ENCODE measurements at regions not wholly inside any gene's neighbourhood (a gene's known extent, or its start where the extent isn't known, plus 50 kb on each side); places are given as distances from the start of the nearest gene placed in this dataset.
"Not testable (repeated sequence)": the region's sequence is repeated elsewhere in the genome, so short reads cannot be mapped to it uniquely, and the experiment has no call there.

DNA sequence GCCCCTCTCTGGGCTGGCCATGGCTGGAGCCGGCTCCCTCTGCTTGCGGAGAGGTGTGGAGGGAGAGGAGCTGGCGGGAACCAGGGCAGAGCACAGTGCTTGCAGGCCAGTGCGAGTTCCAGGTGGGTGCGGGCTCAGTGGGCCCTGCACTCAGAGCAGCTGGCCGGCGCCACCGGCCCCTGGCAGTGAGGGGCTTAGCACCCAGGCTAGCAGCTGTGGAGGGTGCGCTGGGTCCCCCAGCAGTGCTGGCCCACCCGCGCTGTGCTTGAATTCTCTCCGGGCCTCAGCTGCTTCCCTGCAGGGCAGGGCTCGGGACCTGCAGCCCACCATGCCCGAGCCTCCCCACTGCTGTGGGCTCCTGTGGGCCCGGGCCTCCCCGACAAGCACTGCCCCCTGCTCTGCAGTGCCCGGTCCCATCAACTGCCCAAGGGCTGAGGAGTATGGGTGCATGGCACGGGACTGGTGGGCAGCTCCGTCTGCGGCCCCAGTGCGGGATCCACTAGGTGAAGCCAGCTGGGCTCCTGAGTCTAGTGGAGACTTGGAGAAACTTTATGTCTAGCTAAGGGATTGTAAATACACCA lies 61.2 kb upstream of the AGR3 start:
- Mint-ChIP-seq H3K4me3 (ENCODE audit: unreplicated experiment) (no peak overlapping the region), H3K9me3 (ENCODE audit: unreplicated experiment) (peaks cover 37% of the 10 kb centered on the region), H3K4me1 (ENCODE audit: low read depth, unreplicated experiment) (peaks cover 14% of the 10 kb centered on the region), H3K36me3 (ENCODE audit: insufficient read depth, unreplicated experiment) (no peaks in the 10 kb centered on the region), H3K27ac (ENCODE audit: unreplicated experiment) (no peak overlapping the region), H3K27me3 (ENCODE audit: insufficient read depth, unreplicated experiment) (no peaks in the 10 kb centered on the region)
- Histone ChIP-seq H3K4me1 (peaks cover 5% of the 10 kb centered on the region; the same call in 1 of the 2 replicates), H3K4me3 (ENCODE audit: low read depth, low read length) (no peak overlapping the region), H3K36me3 (ENCODE audit: control insufficient read depth, insufficient read depth, low read length) (no peaks in the 10 kb centered on the region), H3K9me3 (peaks cover 12% of the 10 kb centered on the region), H3K27me3 (replicated peaks; ENCODE audit: control insufficient read depth, insufficient read depth, low read length) (no peaks in the 10 kb centered on the region)
- DNase-seq, result no peak
- POLR2A ChIA-PET, result no interaction called here
- no TSS peak for BruUV-seq (replicated peaks)
- TF ChIP-seq, protein P1, sequence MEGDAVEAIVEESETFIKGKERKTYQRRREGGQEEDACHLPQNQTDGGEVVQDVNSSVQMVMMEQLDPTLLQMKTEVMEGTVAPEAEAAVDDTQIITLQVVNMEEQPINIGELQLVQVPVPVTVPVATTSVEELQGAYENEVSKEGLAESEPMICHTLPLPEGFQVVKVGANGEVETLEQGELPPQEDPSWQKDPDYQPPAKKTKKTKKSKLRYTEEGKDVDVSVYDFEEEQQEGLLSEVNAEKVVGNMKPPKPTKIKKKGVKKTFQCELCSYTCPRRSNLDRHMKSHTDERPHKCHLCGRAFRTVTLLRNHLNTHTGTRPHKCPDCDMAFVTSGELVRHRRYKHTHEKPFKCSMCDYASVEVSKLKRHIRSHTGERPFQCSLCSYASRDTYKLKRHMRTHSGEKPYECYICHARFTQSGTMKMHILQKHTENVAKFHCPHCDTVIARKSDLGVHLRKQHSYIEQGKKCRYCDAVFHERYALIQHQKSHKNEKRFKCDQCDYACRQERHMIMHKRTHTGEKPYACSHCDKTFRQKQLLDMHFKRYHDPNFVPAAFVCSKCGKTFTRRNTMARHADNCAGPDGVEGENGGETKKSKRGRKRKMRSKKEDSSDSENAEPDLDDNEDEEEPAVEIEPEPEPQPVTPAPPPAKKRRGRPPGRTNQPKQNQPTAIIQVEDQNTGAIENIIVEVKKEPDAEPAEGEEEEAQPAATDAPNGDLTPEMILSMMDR (IDR thresholded peaks at IDR 0.05; ENCODE audit: insufficient read depth in 1 of 2, low read depth in 1 of 2, low read length in 1 of 2, severe bottlenecking in 1 of 2, unreplicated experiment in 1 of 2), result no peak
- intact Hi-C loops (cut with micrococcal nuclease; ENCODE audit: unreplicated experiment), result no loop called here
- CTCF ChIA-PET, result no interaction called here

DNA sequence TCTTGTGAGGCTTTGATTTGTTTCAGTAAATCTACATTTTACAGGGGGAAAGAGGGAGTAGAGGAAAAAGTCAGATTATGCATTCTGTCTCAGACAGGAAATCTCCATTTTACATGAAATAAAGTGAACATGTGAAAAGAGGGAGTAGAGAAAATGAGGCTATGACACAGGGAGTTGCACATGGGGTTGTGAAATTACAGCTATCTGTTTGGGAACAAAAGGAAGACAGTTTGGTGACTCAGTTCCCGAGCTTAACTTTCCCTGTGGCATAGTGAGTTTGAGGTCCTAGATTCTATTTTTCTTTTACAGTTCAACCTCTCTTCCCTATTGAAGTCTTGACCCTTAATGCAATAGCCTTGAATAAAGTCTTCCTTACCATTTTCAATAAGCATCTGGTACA lies 63.2 kb upstream of the AGR3 start:
- ChIA-PET CTCF (no interaction called here), POLR2A (no interaction called here)
- DNase-seq, result no peak
- no peak overlapping the region for H3K4me3 ChIP-seq (ENCODE audit: low read depth, low read length)
- no peaks in the 10 kb centered on the region for H3K4me1 ChIP-seq
- intact Hi-C loops (cut with micrococcal nuclease; ENCODE audit: unreplicated experiment), result no loop called here
- H3K36me3 Mint-ChIP-seq (ENCODE audit: insufficient read depth, unreplicated experiment), result peaks cover 5% of the 10 kb centered on the region
- H3K9me3 Mint-ChIP-seq (ENCODE audit: unreplicated experiment), result peaks cover 55% of the 10 kb centered on the region
- no peaks in the 10 kb centered on the region for H3K27me3 ChIP-seq (replicated peaks; ENCODE audit: control insufficient read depth, insufficient read depth, low read length)
- no peak overlapping the region for H3K4me3 Mint-ChIP-seq (ENCODE audit: unreplicated experiment)
- no peaks in the 10 kb centered on the region for H3K36me3 ChIP-seq (ENCODE audit: control insufficient read depth, insufficient read depth, low read length)
- TF ChIP-seq, protein P1 (IDR thresholded peaks at IDR 0.05; ENCODE audit: insufficient read depth in 1 of 2, low read depth in 1 of 2, low read length in 1 of 2, severe bottlenecking in 1 of 2, unreplicated experiment in 1 of 2), result no peak
- H3K4me1 Mint-ChIP-seq (ENCODE audit: low read depth, unreplicated experiment), result peaks cover 4% of the 10 kb centered on the region
- BruUV-seq (replicated peaks), result no TSS peak
- H3K27me3 Mint-ChIP-seq (ENCODE audit: insufficient read depth, unreplicated experiment), result no peaks in the 10 kb centered on the region
- H3K27ac Mint-ChIP-seq (ENCODE audit: unreplicated experiment), result no peak overlapping the region
- peaks cover 31% of the 10 kb centered on the region for H3K9me3 ChIP-seq

DNA sequence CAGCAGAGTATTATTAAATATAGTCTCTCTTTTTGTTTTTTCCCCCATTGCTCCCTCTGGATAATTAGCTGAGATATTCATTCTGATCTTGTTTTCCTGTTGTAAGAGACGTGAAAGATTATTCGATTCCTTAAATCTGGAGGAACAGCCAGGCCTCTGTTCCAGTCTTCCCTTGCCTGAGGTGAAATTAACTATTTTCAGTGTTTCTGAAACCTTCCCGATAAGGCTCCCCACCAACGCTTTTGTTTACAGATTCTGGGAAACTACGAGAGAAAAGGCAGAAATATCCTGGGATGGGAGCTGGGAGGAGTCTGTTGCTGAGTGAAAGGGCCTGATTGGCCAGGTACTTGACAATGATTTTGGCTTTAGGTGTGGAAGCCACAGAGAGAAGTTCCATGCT lies 63.6 kb upstream of the AGR3 start:
- no peaks in the 10 kb centered on the region for H3K4me1 Mint-ChIP-seq (ENCODE audit: low read depth, unreplicated experiment)
- peaks cover 5% of the 10 kb centered on the region for H3K36me3 Mint-ChIP-seq (ENCODE audit: insufficient read depth, unreplicated experiment)
- H3K4me3 Mint-ChIP-seq (ENCODE audit: unreplicated experiment), result no peak overlapping the region
- POLR2A ChIA-PET, result no interaction called here
- H3K27me3 ChIP-seq (replicated peaks; ENCODE audit: control insufficient read depth, insufficient read depth, low read length), result no peaks in the 10 kb centered on the region
- no peak overlapping the region for H3K27ac Mint-ChIP-seq (ENCODE audit: unreplicated experiment)
- intact Hi-C loops (cut with micrococcal nuclease; ENCODE audit: unreplicated experiment), result no loop called here
- peaks cover 55% of the 10 kb centered on the region for H3K9me3 Mint-ChIP-seq (ENCODE audit: unreplicated experiment)
- peaks cover 33% of the 10 kb centered on the region for H3K9me3 ChIP-seq
- no peaks in the 10 kb centered on the region for H3K27me3 Mint-ChIP-seq (ENCODE audit: insufficient read depth, unreplicated experiment)
- TF ChIP-seq, protein P1 (IDR thresholded peaks at IDR 0.05; ENCODE audit: insufficient read depth in 1 of 2, low read depth in 1 of 2, low read length in 1 of 2, severe bottlenecking in 1 of 2, unreplicated experiment in 1 of 2), result no peak
- BruUV-seq (replicated peaks), result no TSS peak
- no peaks in the 10 kb centered on the region for H3K36me3 ChIP-seq (ENCODE audit: control insufficient read depth, insufficient read depth, low read length)
- DNase-seq, result no peak
- H3K4me3 ChIP-seq (ENCODE audit: low read depth, low read length), result no peak overlapping the region
- H3K4me1 ChIP-seq, result no peaks in the 10 kb centered on the region
- CTCF ChIA-PET, result no interaction called here

DNA sequence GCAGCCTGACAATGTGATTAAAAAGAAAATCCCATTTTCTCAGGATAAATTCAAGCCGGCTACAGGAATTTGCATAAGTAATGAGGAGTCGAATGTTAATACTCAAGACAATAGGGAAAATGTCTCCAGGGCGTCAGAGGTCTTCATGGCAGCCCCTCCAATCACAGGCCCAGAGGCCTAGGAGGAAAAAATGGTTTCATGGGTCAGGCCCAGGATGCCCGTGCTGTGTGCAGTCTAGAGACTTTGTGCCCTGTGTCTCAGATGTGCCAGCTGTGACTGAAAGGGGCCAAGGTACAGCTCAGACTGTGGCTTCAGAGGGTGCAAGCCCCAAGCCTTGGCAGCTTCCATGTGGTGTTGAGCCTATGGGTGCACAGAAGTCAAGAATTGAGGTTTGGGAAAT lies 66.3 kb upstream of the AGR3 start:
- intact Hi-C loops (cut with micrococcal nuclease; ENCODE audit: unreplicated experiment); DNase-seq; H3K36me3 ChIP-seq (ENCODE audit: control insufficient read depth, insufficient read depth, low read length); H3K4me3 ChIP-seq (ENCODE audit: low read depth, low read length); CTCF ChIA-PET; H3K27me3 Mint-ChIP-seq (ENCODE audit: insufficient read depth, unreplicated experiment); H3K4me3 Mint-ChIP-seq (ENCODE audit: unreplicated experiment); H3K27me3 ChIP-seq (replicated peaks; ENCODE audit: control insufficient read depth, insufficient read depth, low read length); H3K4me1 ChIP-seq; H3K27ac Mint-ChIP-seq (ENCODE audit: unreplicated experiment); POLR2A ChIA-PET; BruUV-seq (replicated peaks); H3K4me1 Mint-ChIP-seq (ENCODE audit: low read depth, unreplicated experiment); H3K36me3 Mint-ChIP-seq (ENCODE audit: insufficient read depth, unreplicated experiment): not testable (repeated sequence)
- peaks cover 33% of the 10 kb centered on the region for H3K9me3 ChIP-seq
- peaks cover 42% of the 10 kb centered on the region for H3K9me3 Mint-ChIP-seq (ENCODE audit: unreplicated experiment)
